Brain microvascular endothelial cell (primary cell): ENCODE measurements at regions not wholly inside any gene's neighbourhood (a gene's known extent, or its start where the extent isn't known, plus 50 kb on each side); places are given as distances from the start of the nearest gene placed in this dataset.
"Not testable (repeated sequence)": the region's sequence is repeated elsewhere in the genome, so short reads cannot be mapped to it uniquely, and the experiment has no call there.

Experiments
- DNase-seq: peaks from one replicate; pipeline ENCODE4 v3.0.0-alpha.2; 2020
- H3K27ac ChIP-seq: fragments of 250-450 bp; sonication (Bioruptor Pico); 2 replicates; pipeline ENCODE4 v1.5.1; 2020; ENCODE audit warnings: mild to moderate bottlenecking, moderate library complexity
- H3K27me3 ChIP-seq: fragments of 250-450 bp; sonication (Bioruptor Pico); replicated peaks from 2 replicates; pipeline ENCODE4 v1.5.1; 2020; ENCODE audit warnings: mild to moderate bottlenecking
- H3K36me3 ChIP-seq: fragments of 250-450 bp; sonication (Bioruptor Pico); replicated peaks from 2 replicates; pipeline ENCODE4 v1.5.1; 2020; ENCODE audit warnings: mild to moderate bottlenecking
- H3K4me3 ChIP-seq: 2 replicates; pipeline ENCODE4 v1.5.1; 2011; ENCODE audit warnings: low read depth, mild to moderate bottlenecking, control low read depth, low read length, moderate library complexity
- in situ Hi-C: cut with HindIII; loops from 2 replicates; pipeline ENCODE4 v1.10.0; 2017; ENCODE audit warnings: low sequenced_read_pairs, low pct_ligation_motif_present
- TF ChIP-seq, protein P1 (sequence below): IDR thresholded peaks from 2 replicates; pipeline ENCODE4 v1.5.1; 2011; ENCODE audit warnings: low read depth, mild to moderate bottlenecking, moderate library complexity, low read length, control low read depth, inconsistent platforms; ENCODE audit errors: missing control alignments

DNA sequence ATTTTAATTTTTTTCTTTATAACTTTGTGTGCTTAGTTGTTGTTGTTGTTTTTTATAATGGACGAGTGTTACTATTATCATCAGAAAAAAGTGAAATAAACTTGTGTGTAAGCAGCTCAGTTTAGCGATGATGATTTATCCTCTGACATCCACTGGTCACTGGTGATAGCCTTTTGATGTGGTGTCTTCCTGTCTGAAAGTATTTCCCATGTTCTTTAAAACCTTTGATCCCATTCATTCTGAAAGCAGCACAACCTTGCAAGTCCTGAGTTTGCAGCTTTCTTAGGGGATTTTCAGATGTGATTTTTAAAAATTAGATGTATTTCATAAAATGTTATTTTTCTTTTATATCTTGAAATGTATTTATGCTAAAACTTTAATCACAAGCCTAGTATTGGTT is 85.9 kb upstream of the ZPLD1 start:
- TF ChIP-seq, protein P1, sequence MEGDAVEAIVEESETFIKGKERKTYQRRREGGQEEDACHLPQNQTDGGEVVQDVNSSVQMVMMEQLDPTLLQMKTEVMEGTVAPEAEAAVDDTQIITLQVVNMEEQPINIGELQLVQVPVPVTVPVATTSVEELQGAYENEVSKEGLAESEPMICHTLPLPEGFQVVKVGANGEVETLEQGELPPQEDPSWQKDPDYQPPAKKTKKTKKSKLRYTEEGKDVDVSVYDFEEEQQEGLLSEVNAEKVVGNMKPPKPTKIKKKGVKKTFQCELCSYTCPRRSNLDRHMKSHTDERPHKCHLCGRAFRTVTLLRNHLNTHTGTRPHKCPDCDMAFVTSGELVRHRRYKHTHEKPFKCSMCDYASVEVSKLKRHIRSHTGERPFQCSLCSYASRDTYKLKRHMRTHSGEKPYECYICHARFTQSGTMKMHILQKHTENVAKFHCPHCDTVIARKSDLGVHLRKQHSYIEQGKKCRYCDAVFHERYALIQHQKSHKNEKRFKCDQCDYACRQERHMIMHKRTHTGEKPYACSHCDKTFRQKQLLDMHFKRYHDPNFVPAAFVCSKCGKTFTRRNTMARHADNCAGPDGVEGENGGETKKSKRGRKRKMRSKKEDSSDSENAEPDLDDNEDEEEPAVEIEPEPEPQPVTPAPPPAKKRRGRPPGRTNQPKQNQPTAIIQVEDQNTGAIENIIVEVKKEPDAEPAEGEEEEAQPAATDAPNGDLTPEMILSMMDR: no peak
- in situ Hi-C loops: no loop called here

GRCh38 chr3:102353148-102353547 is 81.7 kb upstream of the ZPLD1 start:
- Histone ChIP-seq H3K36me3 (no peaks in the 10 kb centered on the region), H3K27me3 (no peaks in the 10 kb centered on the region), H3K4me3 (no peak overlapping the region), H3K27ac (no peak overlapping the region)
- in situ Hi-C loops: no loop called here
- DNase-seq: no peak
- TF ChIP-seq, protein P1: no peak

More for the DNA sequence above, 85.9 kb upstream of the ZPLD1 start:
- H3K4me3 ChIP-seq: no peak overlapping the region
- DNase-seq: no peak
- H3K36me3 ChIP-seq: no peaks in the 10 kb centered on the region
- H3K27ac ChIP-seq: no peak overlapping the region
- H3K27me3 ChIP-seq: no peaks in the 10 kb centered on the region

- Histone ChIP-seq H3K27ac (no peak overlapping the region), H3K4me3 (no peak overlapping the region), H3K27me3 (no peaks in the 10 kb centered on the region), H3K36me3 (no peaks in the 10 kb centered on the region)
- TF ChIP-seq, protein P1: no peak
- in situ Hi-C loops: no loop called here
- no peak for DNase-seq
Measured at GRCh38 chr3:102353805-102354204, 81.0 kb upstream of the ZPLD1 start.

GRCh38 chr3:102354818-102355515 is 79.8 kb upstream of the ZPLD1 start:
- peak; percentile 50 for DNase-seq
- Histone ChIP-seq H3K27ac (peak overlapping the region; percentile 26), H3K4me3 (no peak overlapping the region), H3K36me3 (no peaks in the 10 kb centered on the region), H3K27me3 (no peaks in the 10 kb centered on the region)
- in situ Hi-C loops: no loop called here
- TF ChIP-seq, protein P1: no peak

GRCh38 chr3:102356506-102356905 is 78.3 kb upstream of the ZPLD1 start:
- Histone ChIP-seq H3K36me3 (no peaks in the 10 kb centered on the region), H3K27ac (no peak overlapping the region), H3K4me3 (no peak overlapping the region), H3K27me3 (no peaks in the 10 kb centered on the region)
- TF ChIP-seq, protein P1: no peak
- in situ Hi-C loops: no loop called here
- no peak for DNase-seq

DNA sequence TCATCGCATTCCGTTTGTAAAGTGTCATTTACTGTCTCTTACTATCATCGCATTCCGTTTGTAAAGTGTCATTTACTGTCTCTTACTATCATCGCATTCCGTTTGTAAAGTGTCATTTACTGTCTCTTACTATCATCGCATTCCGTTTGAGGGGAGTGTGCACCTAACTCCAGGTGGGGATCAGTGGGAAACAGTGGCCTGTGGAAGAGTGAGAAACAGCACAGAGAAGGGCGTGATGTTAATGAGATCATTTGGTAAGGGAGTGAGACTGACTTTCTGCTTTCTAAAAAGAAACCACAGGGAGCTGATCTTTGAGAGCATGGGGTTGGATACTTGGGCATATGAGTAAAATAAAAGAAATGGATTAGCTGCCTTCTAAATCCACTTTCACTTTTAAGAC is 77.5 kb upstream of the ZPLD1 start:
- H3K27me3 ChIP-seq, in situ Hi-C loops, H3K4me3 ChIP-seq, DNase-seq, H3K36me3 ChIP-seq, H3K27ac ChIP-seq: not testable (repeated sequence)
